ENCODE measurements at regions not wholly inside any gene's neighbourhood (a gene's known extent, or its start where the extent isn't known, plus 50 kb on each side); places are given as distances from the start of the nearest gene placed in this dataset.

GRCh38 chr5:166200532-166200931 lies 2090.9 kb upstream of the WWC1 start:
- DNase-seq (ENCODE audit: low read depth) = no peak
- in situ Hi-C loops (cut with HindIII; ENCODE audit: low sequenced_read_pairs) = no loop called here
- TF ChIP-seq CTCF (IDR thresholded peaks at IDR 0.05; ENCODE audit: low read depth, low read length, missing control alignments) = no peak

GRCh38 chr5:166211640-166212039 lies 2079.8 kb upstream of the WWC1 start:
- in situ Hi-C loops (cut with HindIII; ENCODE audit: low sequenced_read_pairs) = no loop called here
- no peak overlapping the region for H3K4me3 ChIP-seq (ENCODE audit: low read depth, low read length)
- TF ChIP-seq CTCF (IDR thresholded peaks at IDR 0.05; ENCODE audit: low read depth, low read length, missing control alignments) = no peak
- DNase-seq (ENCODE audit: low read depth) = no peak

More at GRCh38 chr5:166200532-166200931, 2090.9 kb upstream of the WWC1 start:
- H3K4me3 ChIP-seq (ENCODE audit: low read depth, low read length) = no peak overlapping the region

GRCh38 chr5:166236327-166236726 lies 2055.1 kb upstream of the WWC1 start:
- no peak for TF ChIP-seq CTCF (IDR thresholded peaks at IDR 0.05; ENCODE audit: low read depth, low read length, missing control alignments)
- DNase-seq (ENCODE audit: low read depth) = no peak
- in situ Hi-C loops (cut with HindIII; ENCODE audit: low sequenced_read_pairs) = no loop called here
- H3K4me3 ChIP-seq (ENCODE audit: low read depth, low read length) = no peak overlapping the region

GRCh38 chr5:166240705-166241104 lies 2050.7 kb upstream of the WWC1 start:
- TF ChIP-seq CTCF (IDR thresholded peaks at IDR 0.05; ENCODE audit: low read depth, low read length, missing control alignments) = no peak
- no peak overlapping the region for H3K4me3 ChIP-seq (ENCODE audit: low read depth, low read length)
- in situ Hi-C loops (cut with HindIII; ENCODE audit: low sequenced_read_pairs) = no loop called here
- DNase-seq (ENCODE audit: low read depth) = no peak

- no peak overlapping the region for H3K4me3 ChIP-seq (ENCODE audit: low read depth, low read length)
- in situ Hi-C loops (cut with HindIII; ENCODE audit: low sequenced_read_pairs) = no loop called here
- DNase-seq (ENCODE audit: low read depth) = no peak
- no peak for TF ChIP-seq CTCF (IDR thresholded peaks at IDR 0.05; ENCODE audit: low read depth, low read length, missing control alignments)
Measured at GRCh38 chr5:166245556-166245955, 2045.9 kb upstream of the WWC1 start.

GRCh38 chr5:166251786-166252185 lies 2039.7 kb upstream of the WWC1 start:
- H3K4me3 ChIP-seq (ENCODE audit: low read depth, low read length) = no peak overlapping the region
- DNase-seq (ENCODE audit: low read depth) = no peak
- TF ChIP-seq CTCF (IDR thresholded peaks at IDR 0.05; ENCODE audit: low read depth, low read length, missing control alignments) = no peak
- in situ Hi-C loops (cut with HindIII; ENCODE audit: low sequenced_read_pairs) = no loop called here

GRCh38 chr5:166257661-166258060 lies 2033.8 kb upstream of the WWC1 start:
- TF ChIP-seq CTCF (IDR thresholded peaks at IDR 0.05; ENCODE audit: low read depth, low read length, missing control alignments) = no peak
- no peak for DNase-seq (ENCODE audit: low read depth)
- in situ Hi-C loops (cut with HindIII; ENCODE audit: low sequenced_read_pairs) = no loop called here
- H3K4me3 ChIP-seq (ENCODE audit: low read depth, low read length) = no peak overlapping the region

All from astrocyte of the cerebellum (primary cell).